Kidney epithelial cell (primary cell): ENCODE measurements at regions not wholly inside any gene's neighbourhood (a gene's known extent, or its start where the extent isn't known, plus 50 kb on each side); places are given as distances from the start of the nearest gene placed in this dataset.

Experiments
- DNase-seq: peaks from one replicate; pipeline ENCODE4 v3.0.0-alpha.2; 2010; ENCODE audit warnings: low read depth
- H3K27me3 ChIP-seq: 2 replicates; pipeline ENCODE4 v1.6.0; 2011; ENCODE audit warnings: low read length; ENCODE audit not compliant: control insufficient read depth, insufficient read depth
- H3K36me3 ChIP-seq: 2 replicates; pipeline ENCODE4 v1.5.1; 2011; ENCODE audit warnings: low read length; ENCODE audit not compliant: control insufficient read depth, insufficient read depth
- H3K4me3 ChIP-seq: 2 replicates; pipeline ENCODE4 v1.5.1; 2011; ENCODE audit warnings: low read depth, mild to moderate bottlenecking, control low read depth, low read length
- CTCF ChIP-seq: IDR thresholded peaks from 2 replicates; pipeline ENCODE4 v1.5.1; 2011; ENCODE audit warnings: mild to moderate bottlenecking, moderate library complexity, low read length, control low read depth, inconsistent platforms; ENCODE audit not compliant: insufficient read depth, poor library complexity, severe bottlenecking

GRCh38 chr2:160928854-160929301, 231.3 kb upstream of the TANK start:
- no peak overlapping the region for H3K4me3 ChIP-seq
- DNase-seq, result no peak
- TF ChIP-seq CTCF, result no peak
- H3K36me3 ChIP-seq, result no peaks in the 10 kb centered on the region
- H3K27me3 ChIP-seq, result no peaks in the 10 kb centered on the region

GRCh38 chr2:160931531-160931930, 228.7 kb upstream of the TANK start:
- H3K27me3 ChIP-seq, result no peaks in the 10 kb centered on the region
- no peaks in the 10 kb centered on the region for H3K36me3 ChIP-seq
- no peak for TF ChIP-seq CTCF
- no peak for DNase-seq
- H3K4me3 ChIP-seq, result no peak overlapping the region

- no peak for TF ChIP-seq CTCF
- Histone ChIP-seq H3K36me3 (no peaks in the 10 kb centered on the region), H3K27me3 (no peaks in the 10 kb centered on the region), H3K4me3 (no peak overlapping the region)
- DNase-seq, result no peak
Measured at GRCh38 chr2:160932960-160933359, 227.3 kb upstream of the TANK start.

- H3K36me3 ChIP-seq, result no peaks in the 10 kb centered on the region
- no peak for TF ChIP-seq CTCF
- no peak overlapping the region for H3K4me3 ChIP-seq
- no peaks in the 10 kb centered on the region for H3K27me3 ChIP-seq
- no peak for DNase-seq
Measured at GRCh38 chr2:160934263-160934662, 226.0 kb upstream of the TANK start.

- Histone ChIP-seq H3K27me3 (no peaks in the 10 kb centered on the region), H3K36me3 (no peaks in the 10 kb centered on the region), H3K4me3 (no peak overlapping the region)
- no peak for DNase-seq
- TF ChIP-seq CTCF, result no peak
Measured at GRCh38 chr2:160934991-160935390, 225.2 kb upstream of the TANK start.

- no peak for DNase-seq
- Histone ChIP-seq H3K36me3 (no peaks in the 10 kb centered on the region), H3K4me3 (no peak overlapping the region), H3K27me3 (no peaks in the 10 kb centered on the region)
- no peak for TF ChIP-seq CTCF
Measured at GRCh38 chr2:160936044-160936806, 224.0 kb upstream of the TANK start.
